Left lung (tissue), 4 donors: ENCODE measurements at regions not wholly inside any gene's neighbourhood (a gene's known extent, or its start where the extent isn't known, plus 50 kb on each side); places are given as distances from the start of the nearest gene placed in this dataset.

Experiments
- ATAC-seq: fragments of 200-7000 bp; cut with Tn5 transposase; one replicate; pipeline ENCODE4 v1.9.1; 2020; ENCODE audit warnings: moderate library complexity
- DNase-seq, 4 donors: peaks; one replicate each; pipeline ENCODE4 v3.0.0-alpha.2; 2013 to 2020
- H3K27ac ChIP-seq, 2 donors: fragments of 200-600 bp; sonication (generic) in 1 of 2; one replicate each; pipeline versions ENCODE4 v1.5.0 to v1.8.0; 2020 to 2021
- H3K27me3 ChIP-seq, 2 donors: fragments of 200-600 bp; sonication (generic) in 1 of 2; one replicate each; pipeline versions ENCODE4 v1.5.0 to v1.8.0; 2020 to 2021
- H3K36me3 ChIP-seq, 2 donors: fragments of 200-600 bp; sonication (generic) in 1 of 2; one replicate each; pipeline versions ENCODE4 v1.5.0 to v1.8.0; 2020 to 2021
- H3K4me1 ChIP-seq, 2 donors: fragments of 200-600 bp; one replicate each; pipeline ENCODE4 v1.8.0; 2021
- H3K4me3 ChIP-seq, 2 donors: fragments of 200-600 bp; sonication (generic) in 1 of 2; one replicate each; pipeline versions ENCODE4 v1.5.0 to v1.8.0; 2020 to 2021; ENCODE audit warnings: mild to moderate bottlenecking in 1 of 2
- H3K9me3 ChIP-seq, 2 donors: fragments of 200-600 bp; sonication (generic) in 1 of 2; one replicate each; pipeline versions ENCODE4 v1.5.0 to v1.8.0; 2020 to 2021
- CTCF ChIP-seq, 2 donors: fragments of 200-600 bp; sonication (generic) in 1 of 2; IDR thresholded peaks; one replicate each; pipeline versions ENCODE4 v1.5.0 to v1.8.0; 2021; ENCODE audit warnings: antibody characterized with exemption in 2 of 2
- intact Hi-C, 2 donors: fragments of 100-400 bp; cut with DNase I; formaldehyde crosslinking; loops; one replicate each; pipeline versions ENCODE4 v1.11.2 to v1.14.2; 2022
- donor health status: DM: no; HTN: yes; CAD: no.
- donor health status: DM: no; HTN: no; CAD: no.

- DNase-seq (no peak), ATAC-seq (no peak)
- Histone ChIP-seq H3K4me1 (no peaks in the 10 kb centered on the region), H3K36me3 (no peaks in the 10 kb centered on the region), H3K4me3 (no peak overlapping the region), H3K9me3 (no peaks in the 10 kb centered on the region), H3K27ac (no peak overlapping the region), H3K27me3 (no peaks in the 10 kb centered on the region)
- TF ChIP-seq CTCF (IDR thresholded peaks at IDR 0.05) = no peak
- intact Hi-C loops = no loop called here
These were observed 131.3 kb upstream of the RASSF8 start for GRCh38 chr12:25827141-25827540.

- Histone ChIP-seq H3K9me3 (no peaks in the 10 kb centered on the region), H3K36me3 (no peaks in the 10 kb centered on the region), H3K4me3 (no peak overlapping the region), H3K4me1 (no peaks in the 10 kb centered on the region), H3K27me3 (no peaks in the 10 kb centered on the region), H3K27ac (no peak overlapping the region)
- intact Hi-C loops = no loop called here
- TF ChIP-seq CTCF (IDR thresholded peaks at IDR 0.05) = no peak
- no peak for DNase-seq
- ATAC-seq = no peak
These were observed 130.7 kb upstream of the RASSF8 start for GRCh38 chr12:25827747-25828146.

- H3K9me3 ChIP-seq = no peaks in the 10 kb centered on the region
- intact Hi-C loops = no loop called here
- no peak for TF ChIP-seq CTCF (IDR thresholded peaks at IDR 0.05)
- H3K27me3 ChIP-seq = no peaks in the 10 kb centered on the region
- H3K4me1 ChIP-seq = no peaks in the 10 kb centered on the region
- DNase-seq (no peak), ATAC-seq (no peak)
- no peak overlapping the region for H3K4me3 ChIP-seq
- H3K36me3 ChIP-seq = no peaks in the 10 kb centered on the region
- H3K27ac ChIP-seq = no peak overlapping the region
These were observed 130.3 kb upstream of the RASSF8 start for GRCh38 chr12:25828188-25828587.

GRCh38 chr12:25829192-25829591, 129.3 kb upstream of the RASSF8 start:
- no peaks in the 10 kb centered on the region for H3K4me1 ChIP-seq
- intact Hi-C loops = no loop called here
- H3K27me3 ChIP-seq = no peaks in the 10 kb centered on the region
- H3K36me3 ChIP-seq = no peaks in the 10 kb centered on the region
- no peak overlapping the region for H3K27ac ChIP-seq
- ATAC-seq (peak; percentile 33), DNase-seq (no peak)
- no peak for TF ChIP-seq CTCF (IDR thresholded peaks at IDR 0.05)
- no peak overlapping the region for H3K4me3 ChIP-seq
- no peaks in the 10 kb centered on the region for H3K9me3 ChIP-seq

GRCh38 chr12:25830456-25830855, 128.0 kb upstream of the RASSF8 start:
- no peaks in the 10 kb centered on the region for H3K27me3 ChIP-seq
- no peak overlapping the region for H3K4me3 ChIP-seq
- no peak for TF ChIP-seq CTCF (IDR thresholded peaks at IDR 0.05)
- intact Hi-C loops = no loop called here
- no peaks in the 10 kb centered on the region for H3K9me3 ChIP-seq
- H3K27ac ChIP-seq = no peak overlapping the region
- H3K4me1 ChIP-seq = no peaks in the 10 kb centered on the region
- no peaks in the 10 kb centered on the region for H3K36me3 ChIP-seq
- ATAC-seq (no peak), DNase-seq (no peak)
